Suppressor macrophage treated with lipopolysaccharide for 1 hour (primary cell): ENCODE measurements at regions not wholly inside any gene's neighbourhood (a gene's known extent, or its start where the extent isn't known, plus 50 kb on each side); places are given as distances from the start of the nearest gene placed in this dataset.
A peak's percentile ranks its signal among the peaks of the same experiment; 100 is the strongest.
"Not testable (repeated sequence)": the region's sequence is repeated elsewhere in the genome, so short reads cannot be mapped to it uniquely, and the experiment has no call there.

Experiments used
- DNase-seq, 3 donors: peaks; one replicate each; pipeline ENCODE4 v3.0.0-alpha.2; 2020 to 2022

DNA sequence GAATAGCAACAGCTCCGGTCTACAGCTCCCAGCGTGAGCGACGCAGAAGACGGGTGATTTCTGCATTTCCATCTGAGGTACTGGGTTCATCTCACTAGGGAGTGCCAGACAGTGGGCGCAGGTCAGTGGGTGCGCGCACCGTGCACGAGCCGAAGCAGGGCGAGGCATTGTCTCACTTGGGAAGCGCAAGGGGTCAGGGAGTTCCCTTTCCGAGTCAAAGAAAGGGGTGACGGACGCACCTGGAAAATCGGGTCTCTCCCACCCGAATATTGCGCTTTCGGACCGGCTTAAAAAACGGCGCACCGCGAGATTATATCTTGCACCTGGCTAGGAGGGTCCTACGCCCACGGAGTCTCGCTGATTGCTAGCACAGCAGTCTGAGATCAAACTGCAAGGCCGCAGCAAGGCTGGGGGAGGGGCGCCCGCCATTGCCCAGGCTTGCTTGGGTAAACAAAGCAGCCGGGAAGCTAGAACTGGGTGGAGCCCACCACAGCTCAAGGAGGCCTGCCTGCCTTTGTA, 442.3 kb upstream of the NFIA start:
- DNase-seq: not testable (repeated sequence)

DNA sequence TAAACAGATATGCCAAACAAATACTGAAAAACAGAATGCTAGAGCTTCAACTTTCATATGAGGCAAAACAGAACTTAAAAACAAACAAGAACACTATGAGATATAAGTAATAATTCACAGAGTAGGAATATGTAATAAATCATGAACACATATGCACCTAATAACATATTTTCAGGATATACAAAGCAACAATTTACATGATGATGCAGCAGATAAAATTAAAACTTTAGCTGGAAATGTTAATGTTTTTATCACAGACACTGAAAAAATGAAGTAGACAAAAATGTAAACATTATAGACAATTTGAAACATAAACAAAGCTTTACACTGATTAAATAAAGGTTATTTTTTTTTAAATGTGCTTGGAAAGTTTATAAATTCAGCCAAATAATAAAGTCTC, 443.1 kb upstream of the NFIA start:
- no peak for DNase-seq

DNA sequence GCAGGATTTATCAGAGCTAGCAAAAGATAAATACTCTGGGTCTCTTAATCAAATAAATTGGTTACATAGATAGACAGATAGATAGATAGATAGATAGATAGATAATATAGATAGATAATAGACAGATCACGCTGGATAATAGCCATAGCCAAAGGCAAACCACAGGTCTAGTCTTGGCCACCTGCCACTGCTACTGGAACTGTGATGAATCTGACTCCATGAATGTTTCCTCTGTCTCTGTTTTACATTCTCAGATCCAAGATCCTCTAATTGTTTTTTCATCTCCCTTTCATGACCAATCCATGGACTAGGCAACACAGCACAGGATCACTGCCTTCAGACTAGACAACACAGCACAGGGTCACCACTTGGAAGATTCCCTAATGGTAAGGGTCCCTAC, 444.7 kb upstream of the NFIA start:
- DNase-seq: no peak

DNA sequence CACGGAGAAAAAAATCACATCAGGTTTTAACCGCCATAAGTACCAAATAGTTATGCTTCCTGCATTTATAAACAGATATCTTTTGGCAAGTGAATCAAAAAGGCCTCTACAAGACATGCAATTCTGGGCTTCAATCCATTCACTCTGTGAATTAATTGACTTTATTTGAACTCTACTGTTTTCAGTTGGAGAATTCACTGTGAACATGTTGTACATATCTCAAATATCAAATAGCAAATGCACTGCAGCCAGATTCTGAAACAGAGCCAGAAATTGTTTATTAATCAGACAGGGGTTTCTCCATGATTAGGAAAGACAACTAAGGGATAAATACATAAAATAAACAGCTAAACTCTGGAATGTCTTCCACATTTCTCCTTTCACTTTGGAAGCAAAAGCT, 445.4 kb upstream of the NFIA start:
- DNase-seq: no peak

DNA sequence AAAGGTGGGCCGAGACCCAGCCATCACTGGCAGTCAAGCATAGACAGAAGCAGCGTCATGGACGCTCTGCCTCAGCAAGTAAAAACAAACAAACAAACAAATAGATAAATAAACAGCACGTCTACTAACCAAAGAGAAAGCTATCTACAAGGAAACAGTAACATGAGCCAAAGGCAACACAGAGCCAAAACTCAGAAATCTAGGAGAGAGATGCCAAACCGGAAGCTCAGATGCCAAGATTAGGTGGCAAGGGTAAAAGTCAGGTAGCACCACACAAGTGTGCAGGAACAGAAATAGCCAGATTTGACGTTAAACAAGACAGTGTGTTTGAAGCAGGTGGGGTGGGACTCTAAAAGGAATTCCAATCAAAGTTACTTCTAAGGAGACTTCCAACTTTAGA, 448.3 kb upstream of the NFIA start:
- no peak for DNase-seq

DNA sequence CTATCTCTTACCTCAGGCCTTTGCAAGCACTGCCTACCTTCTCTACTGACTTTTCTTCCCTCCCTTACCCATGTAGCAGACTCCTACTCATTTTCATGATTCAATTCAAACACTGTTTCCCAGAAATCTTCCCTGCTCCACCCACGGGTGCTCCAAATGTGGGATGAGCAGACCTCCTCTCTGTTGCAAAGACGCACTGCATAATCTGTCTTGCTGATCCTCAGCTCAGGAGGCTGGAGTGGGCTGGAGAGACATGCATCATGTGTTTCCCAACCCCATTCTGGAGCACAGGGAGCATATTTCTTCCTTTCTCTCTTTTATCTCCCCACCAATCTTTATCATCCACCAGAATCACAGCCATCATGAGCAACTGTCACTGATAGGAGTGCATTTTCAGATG, 459.9 kb upstream of the NFIA start:
- DNase-seq: no peak

DNA sequence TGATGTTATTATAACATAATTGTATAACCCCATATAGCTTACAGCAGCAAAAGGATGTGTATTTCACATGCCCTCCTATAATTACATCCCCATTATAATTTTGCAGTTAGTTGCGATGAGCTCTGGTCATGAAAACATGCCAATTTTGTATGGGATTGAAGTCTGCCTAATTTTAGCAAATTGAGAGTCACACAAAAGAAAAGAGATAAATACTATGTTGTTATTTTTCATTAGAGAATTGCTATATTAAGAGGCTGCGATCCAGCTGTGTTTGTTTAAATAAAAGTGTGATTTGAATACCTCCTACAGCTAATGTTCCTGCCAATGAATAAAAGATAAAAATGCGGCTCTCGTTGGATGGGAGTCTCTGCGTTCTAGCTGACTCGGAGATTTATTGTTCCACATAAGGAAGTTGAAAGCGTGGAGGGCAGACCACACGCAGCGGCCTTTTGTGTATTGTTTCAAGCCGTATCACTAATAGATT, 461.0 kb upstream of the NFIA start:
- peak in 2 of 3 donors; percentile 15 to 17 for DNase-seq

DNA sequence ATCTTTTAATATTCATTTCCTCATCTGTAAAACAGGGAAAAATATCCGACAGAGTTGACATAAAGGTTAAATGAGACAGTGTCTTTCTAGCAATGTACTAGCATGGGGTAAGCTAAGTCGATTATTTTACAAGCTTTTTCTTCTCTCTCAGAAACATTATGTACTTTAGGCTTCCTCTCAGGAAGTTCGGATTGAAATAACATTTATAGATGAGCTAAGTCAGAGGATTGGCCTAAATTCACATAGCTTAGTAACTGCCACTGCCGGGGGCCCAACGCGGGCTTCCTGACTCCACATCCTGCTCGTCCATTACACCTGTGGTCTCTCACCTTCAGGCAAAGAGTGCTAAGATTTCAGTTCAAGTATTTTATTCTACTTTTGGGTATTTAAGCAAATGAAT, 462.3 kb upstream of the NFIA start:
- no peak for DNase-seq

DNA sequence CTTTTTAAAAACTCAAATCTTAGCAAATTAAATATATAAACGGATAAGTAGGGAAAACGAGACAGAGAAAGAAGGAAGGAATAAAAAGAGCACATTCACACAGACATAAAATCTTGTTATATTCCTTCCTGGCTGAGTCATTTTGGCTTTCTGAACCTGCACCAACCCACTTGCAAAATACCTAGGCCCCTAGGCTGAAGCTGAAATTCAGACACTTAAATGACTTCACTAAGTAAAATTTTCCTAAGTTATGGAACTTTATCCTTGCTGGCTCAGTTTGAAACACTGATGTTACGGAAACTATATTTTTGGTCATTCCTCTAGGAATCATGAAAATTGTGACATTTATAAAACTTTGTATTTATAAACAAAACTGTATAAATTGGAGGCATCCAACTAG, 462.8 kb upstream of the NFIA start:
- no peak for DNase-seq

DNA sequence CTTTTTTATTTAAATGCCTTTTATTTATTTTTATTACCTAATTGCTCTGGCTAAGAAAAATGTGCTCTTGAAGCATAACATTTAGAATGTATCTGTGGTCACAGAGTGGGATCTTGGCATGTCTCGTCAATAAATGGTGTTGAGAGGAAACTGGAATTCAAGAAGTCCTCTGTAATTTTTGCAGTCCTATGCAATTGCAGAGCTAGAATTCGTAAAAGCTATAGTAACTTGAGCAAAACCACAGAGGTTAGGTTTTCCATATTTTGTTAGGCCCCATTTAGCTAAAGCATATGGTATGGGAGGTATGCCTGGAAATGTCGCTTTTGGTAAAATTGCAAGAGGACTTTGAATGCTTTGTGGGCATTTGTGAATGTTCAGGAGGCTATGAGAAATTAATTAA, 466.7 kb upstream of the NFIA start:
- no peak for DNase-seq

DNA sequence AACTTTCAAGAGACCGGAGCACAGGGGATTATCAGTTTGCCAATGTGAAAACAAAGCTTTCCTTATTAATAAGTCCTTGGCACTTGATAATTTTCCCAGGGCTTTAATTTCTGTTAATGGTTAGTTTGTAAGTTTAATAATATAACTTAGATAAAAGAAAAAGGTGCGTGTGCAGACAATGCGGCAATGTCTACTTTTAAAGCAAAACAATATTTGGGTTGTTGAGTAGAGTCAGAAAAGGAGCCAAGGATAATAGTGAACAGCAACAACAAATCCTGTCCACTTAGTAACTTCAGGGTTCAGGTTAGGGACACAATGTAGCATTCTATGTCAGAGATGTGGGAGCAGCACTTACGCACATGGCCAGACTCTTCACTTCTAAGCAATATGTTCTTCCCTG, 469.6 kb upstream of the NFIA start:
- DNase-seq: no peak

DNA sequence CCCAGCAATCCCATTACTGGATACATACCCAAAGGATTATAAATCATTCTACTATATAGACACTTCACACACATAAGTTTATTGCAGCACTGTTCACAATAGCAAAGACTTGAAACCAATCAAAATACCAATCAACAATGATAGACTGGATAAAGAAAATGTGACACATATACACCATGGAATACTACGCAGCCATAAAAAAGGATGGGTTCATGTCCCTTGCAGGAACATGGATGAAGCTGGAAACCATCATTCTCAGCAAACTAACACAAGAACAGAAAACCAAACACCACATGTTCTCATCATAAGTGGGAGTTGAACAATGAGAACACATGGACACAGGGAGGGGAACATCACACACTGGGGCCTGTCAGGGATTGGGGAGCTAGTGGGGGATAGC, 475.4 kb upstream of the NFIA start:
- not testable (repeated sequence) for DNase-seq

DNA sequence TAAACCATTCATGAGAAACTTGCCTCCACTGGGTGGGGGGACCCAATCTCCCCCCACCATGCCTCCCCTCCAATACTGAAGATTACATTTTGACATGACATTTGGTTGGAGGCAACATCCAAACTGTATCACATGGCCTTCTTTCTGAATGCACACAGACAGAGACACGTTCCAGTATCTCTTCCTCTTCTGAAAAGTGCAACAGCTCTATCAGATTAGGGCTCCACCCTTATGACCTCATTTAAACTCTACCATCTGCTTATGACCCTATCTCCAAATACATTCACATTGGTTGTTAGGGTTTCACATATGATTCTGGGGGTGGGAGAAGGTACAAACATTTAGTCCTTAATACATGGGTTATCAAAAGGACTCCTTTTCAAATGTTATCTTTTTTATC, 481.8 kb upstream of the NFIA start:
- no peak for DNase-seq

DNA sequence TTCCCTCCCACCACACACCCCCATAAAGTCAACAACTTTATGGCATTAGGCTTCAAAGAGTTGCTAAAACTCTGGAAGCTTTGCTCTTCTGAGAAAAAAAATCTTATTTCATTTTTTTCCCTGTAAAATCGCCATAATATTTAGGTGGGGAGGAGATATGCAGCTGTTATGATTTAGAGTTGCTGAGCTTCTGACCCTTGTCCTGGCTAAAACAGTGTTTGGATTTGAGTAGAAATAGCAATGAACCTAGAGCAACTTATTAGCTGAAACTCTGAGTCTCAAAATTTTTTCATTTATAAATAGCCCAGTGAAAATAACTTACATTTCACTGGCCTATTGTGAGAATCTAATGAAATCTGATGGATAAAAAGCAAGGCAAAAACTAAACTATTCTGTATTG, 482.8 kb upstream of the NFIA start:
- DNase-seq: no peak

DNA sequence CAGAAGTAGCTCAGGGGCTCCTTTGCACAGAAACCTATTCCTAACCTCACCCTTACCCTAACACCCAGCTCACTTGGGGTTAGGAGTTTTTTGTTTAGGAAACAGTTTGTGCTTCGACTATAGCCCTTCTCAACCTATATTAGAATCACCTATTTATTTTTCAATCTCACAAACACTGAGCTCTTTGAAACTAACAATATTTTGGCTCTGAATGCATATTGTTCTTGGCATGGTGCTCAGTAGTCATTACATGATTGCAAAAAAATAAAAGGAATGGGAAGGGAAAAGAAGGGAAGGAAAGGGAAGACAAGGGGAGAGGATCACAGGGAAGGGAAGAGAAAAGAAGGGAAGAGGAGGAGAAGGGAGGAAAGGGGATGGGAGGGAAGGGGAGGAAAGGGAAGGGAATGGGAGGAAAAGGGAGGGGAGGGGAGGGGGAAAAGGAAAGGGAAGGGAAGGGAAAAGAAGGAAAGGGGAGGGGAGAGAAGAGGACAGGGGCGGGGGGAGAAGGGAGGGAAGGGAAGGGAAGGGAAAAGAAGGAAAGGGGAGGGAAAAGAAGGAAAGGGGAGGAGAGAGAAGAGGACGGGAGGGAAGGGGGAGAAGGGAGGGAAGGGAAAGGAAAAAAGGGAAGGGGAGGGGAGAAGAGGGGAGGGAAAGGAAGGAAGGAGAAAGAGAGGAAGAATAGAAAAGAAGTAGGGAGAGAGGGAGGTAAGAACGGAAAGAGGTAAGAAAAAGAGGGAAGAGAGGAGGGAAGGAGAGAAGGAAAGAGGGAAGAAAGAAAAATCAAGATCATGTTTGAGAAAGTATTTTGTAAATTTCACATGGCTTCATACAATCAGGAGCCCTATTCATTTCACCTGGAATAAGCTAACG, 484.1 kb upstream of the NFIA start:
- no peak for DNase-seq

DNA sequence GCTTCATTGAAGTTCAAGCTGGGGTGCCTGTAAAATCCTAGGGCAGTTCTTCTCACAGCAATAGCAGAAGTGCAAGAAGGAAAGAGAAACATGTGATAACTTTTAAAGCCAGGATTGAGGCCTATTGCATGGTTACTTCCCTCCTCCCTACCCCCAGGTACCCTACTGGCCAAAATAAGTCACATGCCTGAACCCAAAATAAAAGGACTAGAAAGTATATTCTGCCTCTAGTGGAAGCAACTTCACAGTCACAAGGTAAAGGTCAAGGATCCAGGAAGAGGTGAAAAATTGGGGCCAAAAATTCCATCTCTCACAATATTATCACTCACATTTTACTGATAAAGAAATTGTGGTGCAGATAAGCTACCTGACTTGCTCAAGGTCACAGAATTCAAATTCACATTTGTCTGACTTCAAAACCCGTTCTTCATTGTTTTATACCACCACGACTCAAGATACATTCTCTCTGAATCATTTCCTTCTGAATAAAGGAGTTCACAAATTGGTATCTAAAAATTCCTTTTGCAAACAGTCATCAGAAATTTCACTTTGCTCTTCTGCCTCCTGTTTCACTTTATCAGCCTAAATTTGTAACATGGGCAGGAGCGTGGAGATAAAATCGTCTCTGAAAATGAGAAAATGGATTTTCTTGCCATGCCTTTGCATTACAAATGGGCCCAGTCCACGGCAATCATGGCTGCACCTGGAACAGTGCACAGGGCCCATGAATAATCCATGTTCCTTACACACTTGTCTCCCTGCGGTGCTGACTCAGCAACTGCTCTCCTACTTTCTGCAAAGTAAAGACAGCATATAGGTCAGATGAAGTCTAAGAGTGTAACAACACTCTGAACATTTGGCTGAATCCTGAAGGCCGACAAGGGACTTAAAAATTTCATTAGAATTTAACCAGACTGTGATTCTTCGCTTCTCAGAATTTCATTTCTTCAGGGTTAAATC, 485.3 kb upstream of the NFIA start:
- no peak for DNase-seq

DNA sequence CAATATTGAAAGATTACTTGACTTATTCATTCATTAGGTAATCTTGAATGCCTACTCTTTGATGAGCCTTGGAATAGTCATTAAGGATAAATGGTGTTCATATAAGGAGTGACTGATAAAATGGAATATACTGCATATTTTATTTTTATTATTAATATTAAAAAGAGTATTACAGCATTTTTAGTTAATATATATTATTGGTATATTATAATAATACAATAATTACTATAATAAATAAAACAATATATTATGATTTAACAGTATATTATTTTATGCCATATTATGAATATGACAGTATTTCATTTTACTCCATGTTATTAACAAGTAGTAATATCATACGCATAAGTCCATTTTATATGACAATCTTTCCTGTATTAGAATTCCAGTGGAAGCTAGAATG, 490.8 kb upstream of the NFIA start:
- DNase-seq: no peak

DNA sequence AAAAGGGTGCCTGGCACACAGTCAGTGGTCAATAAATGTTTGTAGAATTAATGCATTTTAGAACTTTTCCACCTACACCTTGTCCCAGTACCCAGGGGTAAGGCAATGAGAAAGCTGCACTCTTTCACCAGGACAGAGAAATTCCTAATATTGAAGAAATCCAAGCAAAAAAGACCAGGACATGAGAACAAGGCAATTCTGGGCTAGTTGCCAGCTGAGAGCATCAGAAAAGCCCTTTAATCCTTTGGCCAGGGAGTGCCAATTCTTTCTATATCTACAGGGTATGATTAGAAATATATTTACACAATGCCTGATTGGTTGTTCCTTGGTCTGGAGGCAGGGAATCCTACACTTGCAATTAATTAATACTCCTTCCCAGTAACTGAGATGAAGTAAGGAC, 492.4 kb upstream of the NFIA start:
- no peak for DNase-seq

DNA sequence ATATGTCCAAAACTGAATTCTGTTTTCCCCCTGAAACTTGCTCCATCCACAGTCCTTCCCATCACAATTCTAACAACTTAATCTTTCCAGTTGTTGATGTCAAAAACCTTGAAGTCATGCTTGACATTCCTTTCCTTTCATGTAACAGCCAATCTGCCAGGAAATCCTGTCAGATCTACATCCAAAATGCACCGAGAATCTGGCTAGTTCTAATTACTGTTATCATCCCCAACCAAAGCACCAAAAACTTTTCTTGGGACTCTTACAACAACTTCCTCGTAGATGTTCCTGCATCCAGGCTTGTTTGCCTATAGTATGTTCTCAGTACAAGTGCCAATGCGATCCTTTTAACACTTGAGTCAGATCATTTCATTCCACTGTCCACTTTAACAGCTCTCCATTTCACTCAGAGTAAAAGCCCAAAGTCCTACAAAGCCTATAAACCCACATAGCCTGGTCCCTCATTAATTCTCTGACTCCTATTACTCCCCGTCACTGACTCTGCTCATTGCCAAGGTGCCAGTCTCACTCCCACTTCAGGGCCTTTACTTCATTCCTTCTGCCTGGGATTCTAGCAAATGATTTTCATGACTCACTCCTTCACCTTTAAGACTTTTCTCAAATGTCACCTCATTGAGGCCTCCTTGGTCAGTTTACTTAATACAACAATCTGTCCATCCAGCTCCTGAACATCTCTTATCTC, 493.2 kb upstream of the NFIA start:
- no peak for DNase-seq

DNA sequence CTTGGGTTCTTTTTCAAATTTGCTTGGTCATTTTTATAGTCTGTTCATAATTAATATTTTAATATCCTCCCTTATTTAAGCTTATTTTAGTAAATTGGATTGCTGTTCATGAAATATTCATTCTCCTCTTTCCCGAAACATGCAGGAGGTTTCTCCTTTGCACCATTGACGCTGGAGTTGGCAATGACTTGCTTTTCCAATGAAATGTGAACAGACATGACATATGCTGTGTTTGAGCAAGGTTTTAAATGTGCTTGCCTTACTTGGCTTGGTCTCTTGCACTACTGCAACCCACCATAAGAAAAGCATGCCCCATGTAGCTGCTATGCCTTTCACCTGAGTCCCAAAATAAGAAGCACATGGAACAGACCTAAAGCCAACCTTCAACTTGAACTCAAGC, 498.0 kb upstream of the NFIA start:
- DNase-seq: no peak

DNA sequence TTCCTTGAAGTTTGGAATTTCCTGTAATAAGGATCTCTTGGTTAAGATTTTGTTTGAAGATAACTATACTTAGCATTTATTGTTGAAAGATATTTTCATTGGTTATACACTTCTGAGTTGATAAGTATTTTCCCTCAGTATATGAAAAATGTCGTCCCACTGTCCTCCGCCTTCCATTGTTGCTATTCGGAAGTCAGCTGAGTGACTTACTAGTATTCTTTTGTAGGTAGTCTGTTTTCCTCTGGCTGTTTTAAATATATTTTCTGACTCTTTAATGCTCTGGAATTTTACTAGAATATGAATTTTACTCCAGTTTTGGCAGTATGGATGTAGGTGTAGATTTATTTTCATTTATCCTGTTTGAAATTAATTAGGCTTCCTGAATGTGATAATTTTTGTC, 498.7 kb upstream of the NFIA start:
- DNase-seq: no peak

DNA sequence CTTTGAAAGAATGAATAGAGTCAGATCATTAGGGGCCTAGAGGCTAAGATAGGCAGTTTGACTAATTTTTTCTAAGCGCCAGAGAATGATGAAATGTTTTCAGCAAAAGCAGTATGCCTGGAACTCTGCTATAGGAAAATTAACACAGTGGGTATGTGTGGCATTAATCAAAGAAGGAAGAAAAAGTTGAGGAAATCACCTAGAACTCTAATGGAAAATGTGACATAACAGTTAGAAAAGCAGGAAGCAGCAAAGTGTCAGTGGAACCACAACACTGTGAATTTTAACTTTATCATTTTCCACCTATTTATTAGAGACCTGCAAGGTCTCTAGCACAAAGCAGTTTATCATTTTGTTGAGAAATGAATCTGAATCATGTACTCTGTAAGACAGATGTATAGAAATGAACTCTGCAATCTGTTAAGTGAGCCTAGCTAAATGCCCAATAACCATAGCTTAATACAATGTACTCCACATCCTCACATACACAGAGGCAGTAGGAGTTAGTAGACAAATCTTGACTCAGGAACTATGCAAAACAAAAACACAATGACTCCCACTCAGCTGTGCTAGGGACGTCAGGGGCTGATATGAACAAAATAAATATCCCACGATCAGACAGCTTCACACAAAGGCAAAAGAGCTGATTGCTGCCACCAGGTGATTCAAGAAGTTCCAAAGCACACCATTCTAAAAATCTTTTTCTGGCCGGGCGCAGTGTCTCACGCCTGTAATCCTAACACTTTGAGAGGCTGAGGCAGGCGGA, 500.7 kb upstream of the NFIA start:
- peak in 2 of 3 donors; percentile 14 to 19 for DNase-seq
